ENCODE measurements at regions not wholly inside any gene's neighbourhood (a gene's known extent, or its start where the extent isn't known, plus 50 kb on each side); places are given as distances from the start of the nearest gene placed in this dataset.

DNA sequence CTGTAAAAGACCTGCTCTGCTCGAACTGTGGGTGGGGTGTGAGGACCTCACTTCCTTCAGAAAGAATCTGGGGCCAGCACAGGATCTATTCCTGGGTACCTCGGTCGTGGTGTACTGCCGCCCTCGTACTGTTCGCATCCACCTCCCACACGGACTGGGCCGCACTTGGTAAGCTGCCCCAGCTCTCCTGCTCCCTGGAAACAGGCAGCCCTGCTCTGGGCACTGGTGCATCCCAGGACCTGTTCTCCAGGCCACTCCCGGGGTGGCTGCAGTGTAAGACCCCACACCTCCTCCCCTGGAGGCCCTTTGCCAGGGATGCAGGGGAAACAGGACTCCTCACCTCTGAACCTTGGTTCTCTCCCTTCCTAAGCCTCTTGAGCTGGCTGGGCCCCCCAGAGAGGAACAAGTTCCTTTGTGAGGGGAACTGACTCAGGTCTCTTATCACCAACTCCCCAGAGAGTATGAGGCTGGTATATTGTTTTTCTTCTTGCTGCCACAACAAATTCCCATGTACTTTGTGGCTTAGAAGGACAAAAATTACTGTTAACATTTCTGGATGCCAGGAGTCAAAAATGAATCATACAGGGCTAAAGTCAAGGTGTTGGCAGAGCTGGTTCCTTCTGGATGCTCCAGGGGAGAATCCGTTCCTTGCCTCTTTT lies 276.5 kb downstream of the NUAK1 start:
- no peak for FAIRE-seq
- no peak for DNase-seq
- intact Hi-C loops (cut with DNase I) = no loop called here
- Histone ChIP-seq H3K27me3 (ENCODE audit: control insufficient read depth, insufficient read depth, low read length) (no peaks in the 10 kb centered on the region), H3K4me1 (ENCODE audit: control insufficient read depth in 2 of 3, insufficient read depth in 2 of 3, low read depth in 1 of 3, low read length in 3 of 3) (no peaks in the 10 kb centered on the region), H3K9me3 (ENCODE audit: control insufficient read depth in 2 of 3, insufficient read depth in 1 of 3, low read length in 3 of 3) (no peaks in the 10 kb centered on the region), H3K4me3 (ENCODE audit: low read length in 3 of 3) (no peak overlapping the region), H3K9ac (ENCODE audit: low read length in 3 of 3) (no peak overlapping the region), H3K36me3 (ENCODE audit: control insufficient read depth in 2 of 3, insufficient read depth in 3 of 3, low read length in 3 of 3) (no peaks in the 10 kb centered on the region), H3K27ac (ENCODE audit: low read depth in 2 of 2, low read length in 2 of 2) (no peak overlapping the region)
- TF ChIP-seq, protein P1, sequence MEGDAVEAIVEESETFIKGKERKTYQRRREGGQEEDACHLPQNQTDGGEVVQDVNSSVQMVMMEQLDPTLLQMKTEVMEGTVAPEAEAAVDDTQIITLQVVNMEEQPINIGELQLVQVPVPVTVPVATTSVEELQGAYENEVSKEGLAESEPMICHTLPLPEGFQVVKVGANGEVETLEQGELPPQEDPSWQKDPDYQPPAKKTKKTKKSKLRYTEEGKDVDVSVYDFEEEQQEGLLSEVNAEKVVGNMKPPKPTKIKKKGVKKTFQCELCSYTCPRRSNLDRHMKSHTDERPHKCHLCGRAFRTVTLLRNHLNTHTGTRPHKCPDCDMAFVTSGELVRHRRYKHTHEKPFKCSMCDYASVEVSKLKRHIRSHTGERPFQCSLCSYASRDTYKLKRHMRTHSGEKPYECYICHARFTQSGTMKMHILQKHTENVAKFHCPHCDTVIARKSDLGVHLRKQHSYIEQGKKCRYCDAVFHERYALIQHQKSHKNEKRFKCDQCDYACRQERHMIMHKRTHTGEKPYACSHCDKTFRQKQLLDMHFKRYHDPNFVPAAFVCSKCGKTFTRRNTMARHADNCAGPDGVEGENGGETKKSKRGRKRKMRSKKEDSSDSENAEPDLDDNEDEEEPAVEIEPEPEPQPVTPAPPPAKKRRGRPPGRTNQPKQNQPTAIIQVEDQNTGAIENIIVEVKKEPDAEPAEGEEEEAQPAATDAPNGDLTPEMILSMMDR (IDR thresholded peaks at IDR 0.05; ENCODE audit: borderline replicate concordance, extremely low read depth, insufficient read depth) = no peak

- Histone ChIP-seq H3K36me3 (ENCODE audit: control insufficient read depth in 2 of 3, insufficient read depth in 3 of 3, low read length in 3 of 3) (no peaks in the 10 kb centered on the region), H3K9me3 (ENCODE audit: control insufficient read depth in 2 of 3, insufficient read depth in 1 of 3, low read length in 3 of 3) (no peaks in the 10 kb centered on the region), H3K27ac (ENCODE audit: low read depth in 2 of 2, low read length in 2 of 2) (no peak overlapping the region), H3K4me3 (ENCODE audit: low read length in 3 of 3) (no peak overlapping the region), H3K27me3 (ENCODE audit: control insufficient read depth, insufficient read depth, low read length) (no peaks in the 10 kb centered on the region), H3K4me1 (ENCODE audit: control insufficient read depth in 2 of 3, insufficient read depth in 2 of 3, low read depth in 1 of 3, low read length in 3 of 3) (no peaks in the 10 kb centered on the region), H3K9ac (ENCODE audit: low read length in 3 of 3) (no peak overlapping the region)
- FAIRE-seq (no peak), DNase-seq (no peak)
- intact Hi-C loops (cut with DNase I) = no loop called here
- TF ChIP-seq, protein P1 (IDR thresholded peaks at IDR 0.05; ENCODE audit: borderline replicate concordance, extremely low read depth, insufficient read depth) = no peak
Measured at GRCh38 chr12:105864316-105864715, 274.4 kb downstream of the NUAK1 start.

- H3K9ac ChIP-seq (ENCODE audit: low read length in 3 of 3) = no peak overlapping the region
Measured at GRCh38 chr12:105864901-105865300, 273.9 kb downstream of the NUAK1 start.

More at GRCh38 chr12:105864901-105865300, 273.9 kb downstream of the NUAK1 start:
- H3K9me3 ChIP-seq (ENCODE audit: control insufficient read depth in 2 of 3, insufficient read depth in 1 of 3, low read length in 3 of 3) = no peaks in the 10 kb centered on the region
- intact Hi-C loops (cut with DNase I) = no loop called here
- TF ChIP-seq, protein P1 (IDR thresholded peaks at IDR 0.05; ENCODE audit: borderline replicate concordance, extremely low read depth, insufficient read depth) = no peak
- DNase-seq = no peak
- no peak overlapping the region for H3K27ac ChIP-seq (ENCODE audit: low read depth in 2 of 2, low read length in 2 of 2)
- H3K4me1 ChIP-seq (ENCODE audit: control insufficient read depth in 2 of 3, insufficient read depth in 2 of 3, low read depth in 1 of 3, low read length in 3 of 3) = no peaks in the 10 kb centered on the region
- no peaks in the 10 kb centered on the region for H3K27me3 ChIP-seq (ENCODE audit: control insufficient read depth, insufficient read depth, low read length)
- FAIRE-seq = no peak
- no peaks in the 10 kb centered on the region for H3K36me3 ChIP-seq (ENCODE audit: control insufficient read depth in 2 of 3, insufficient read depth in 3 of 3, low read length in 3 of 3)
- no peak overlapping the region for H3K4me3 ChIP-seq (ENCODE audit: low read length in 3 of 3)

Data from kidney (tissue), 13 donors.